Endothelial cell of umbilical vein (primary cell): ENCODE measurements at regions not wholly inside any gene's neighbourhood (a gene's known extent, or its start where the extent isn't known, plus 50 kb on each side); places are given as distances from the start of the nearest gene placed in this dataset.

ENCODE experiments used
- BruUV-seq: library from RNA; stranded (reverse); fragments of 400-500 nt; replicated peaks from 2 replicates; lab custom pipeline; 2021; lab: Mats Ljungman, UMichigan
- CTCF ChIA-PET: fragments of 300-600, 350-600 bp; sonication (Branson Sonifier 250); formaldehyde crosslinking; loops from one replicate; lab custom pipeline; 2021; ENCODE audit warnings: antibody characterized with exemption, inconsistent platforms; lab: Charles Lee
- POLR2A ChIA-PET: fragments of 300-600, 350-600 bp; sonication (Branson Sonifier 250); formaldehyde crosslinking; loops from one replicate; lab custom pipeline; 2021; ENCODE audit warnings: antibody characterized with exemption, inconsistent platforms; lab: Charles Lee
- DNase-seq: peaks from one replicate; pipeline ENCODE4 v3.0.0-alpha.2; 2011; ENCODE audit warnings: low read depth, low spot score
- FAIRE-seq: peaks from 2 replicates; lab custom pipeline; 2011; peaks lifted over from hg19 to GRCh38; lab: Jason Lieb, UNC
- H2AFZ ChIP-seq: 2 replicates; pipeline ENCODE4 v1.6.0; 2012; ENCODE audit warnings: low read depth, low read length, control low read depth, inconsistent platforms
- H3K27ac ChIP-seq: 2 replicates; pipeline ENCODE4 v1.5.1; 2011; ENCODE audit warnings: low read depth, mild to moderate bottlenecking, control low read depth, low read length, moderate library complexity; ENCODE audit not compliant: insufficient read depth
- H3K27me3 ChIP-seq, 2 experiments: 2 replicates each; pipeline versions ENCODE4 v1.6.0 to v1.6.1; 2011; ENCODE audit warnings: low read length in 2 of 2, mixed read lengths in 1 of 2; ENCODE audit not compliant: control insufficient read depth in 2 of 2, insufficient read depth in 2 of 2
- H3K36me3 ChIP-seq, 2 experiments: 2 replicates in 1 of 2; 3 replicates in 1 of 2; pipeline ENCODE4 v1.5.1; 2011; ENCODE audit warnings: low read length in 2 of 2, mild to moderate bottlenecking in 1 of 2, moderate library complexity in 1 of 2; ENCODE audit not compliant: control insufficient read depth in 2 of 2, insufficient read depth in 2 of 2; ENCODE audit errors: extremely low read depth in 1 of 2
- H3K4me1 ChIP-seq: 3 replicates; pipeline ENCODE4 v1.5.1; 2011; ENCODE audit warnings: mild to moderate bottlenecking, low read length; ENCODE audit not compliant: control insufficient read depth, insufficient read depth; ENCODE audit errors: extremely low read depth
- H3K4me2 ChIP-seq: 2 replicates; pipeline ENCODE4 v1.6.1; 2011; ENCODE audit warnings: low read length, control low read depth, mixed read lengths; ENCODE audit not compliant: insufficient read depth
- H3K4me3 ChIP-seq, 3 experiments: fragments of 200-600 bp in 1 of 3; sonication (generic), shearing (Covaris generic) in 1 of 3; replicated peaks in 1 of 3; 2 replicates each; pipeline ENCODE4 v1.5.1; 2011 to 2016; ENCODE audit warnings: control low read depth in 3 of 3, low read length in 3 of 3, mild to moderate bottlenecking in 2 of 3, inconsistent platforms in 1 of 3, low read depth in 1 of 3, moderate library complexity in 1 of 3; ENCODE audit not compliant: insufficient read depth in 1 of 3
- H3K79me2 ChIP-seq: 2 replicates; pipeline ENCODE4 v1.6.0; 2012; ENCODE audit warnings: low read length, inconsistent platforms; ENCODE audit not compliant: control insufficient read depth, insufficient read depth
- H3K9ac ChIP-seq: replicated peaks from 2 replicates; pipeline ENCODE3; 2011; ENCODE audit warnings: low read length, control low read depth; ENCODE audit not compliant: insufficient read depth; ENCODE audit errors: extremely low read depth
- H3K9me1 ChIP-seq: replicated peaks from 3 replicates; pipeline ENCODE4 v1.6.0; 2011; ENCODE audit warnings: mild to moderate bottlenecking, low read length; ENCODE audit not compliant: control insufficient read depth, insufficient read depth; ENCODE audit errors: extremely low read depth
- H3K9me3 ChIP-seq: replicated peaks from 2 replicates; pipeline ENCODE4 v1.5.1; 2012; ENCODE audit warnings: low read length, inconsistent platforms; ENCODE audit not compliant: control insufficient read depth, insufficient read depth
- H4K20me1 ChIP-seq: replicated peaks from 2 replicates; pipeline ENCODE3; 2011; ENCODE audit warnings: mild to moderate bottlenecking, low read length; ENCODE audit not compliant: control insufficient read depth, insufficient read depth; ENCODE audit errors: extremely low read depth
- FOS ChIP-seq: IDR thresholded peaks from 2 replicates; pipeline ENCODE4 v1.6.1; 2011; ENCODE audit warnings: mild to moderate bottlenecking, low read length, moderate library complexity, borderline replicate concordance; ENCODE audit not compliant: insufficient read depth
- GATA2 ChIP-seq: IDR thresholded peaks from 2 replicates; pipeline ENCODE4 v1.7.0; 2011; ENCODE audit warnings: low read depth, mild to moderate bottlenecking, moderate library complexity, mixed read lengths, low read length; ENCODE audit not compliant: insufficient read length, insufficient read depth
- MYC ChIP-seq: IDR thresholded peaks from one replicate; pipeline ENCODE4 v1.6.1; 2011; ENCODE audit warnings: mild to moderate bottlenecking, low read depth, low read length
- POLR2A ChIP-seq: IDR thresholded peaks from 2 replicates; pipeline ENCODE4 v1.6.1; 2012; ENCODE audit warnings: low read depth, mild to moderate bottlenecking, control low read depth, low read length
- POLR2AphosphoS5 ChIP-seq: IDR thresholded peaks from 2 replicates; pipeline ENCODE4 v1.6.1; 2012; ENCODE audit warnings: low read depth, mild to moderate bottlenecking, control low read depth, low read length, moderate library complexity; ENCODE audit not compliant: insufficient read depth
- dilution Hi-C: fragments of 300-500 bp; cut with MboI; formaldehyde crosslinking; loops from one replicate; pipeline ENCODE4 v1.15.0; 2019; ENCODE audit warnings: low sequenced_read_pairs; ENCODE audit not compliant: extremely low pct_ligation_motif_present
- intact Hi-C: fragments of 100-400 bp; cut with micrococcal nuclease; formaldehyde crosslinking; loops from one replicate; pipeline ENCODE4 v1.10.0; 2022
- TF ChIP-seq, protein P1 (sequence below), 2 donors: IDR thresholded peaks; 1 replicate in 1 of 2; 2 replicates in 1 of 2; pipeline ENCODE4 v1.5.1; 2011; ENCODE audit warnings: low read length in 2 of 2, mild to moderate bottlenecking in 2 of 2, moderate library complexity in 2 of 2, control low read depth in 1 of 2, inconsistent platforms in 1 of 2, low read depth in 1 of 2; ENCODE audit not compliant: insufficient read depth in 1 of 2; ENCODE audit errors: extremely low read depth in 1 of 2
- TF ChIP-seq, protein P2 (sequence below): IDR thresholded peaks from 2 replicates; pipeline ENCODE4 v1.6.1; 2011; ENCODE audit not compliant: insufficient read depth, insufficient read length

GRCh38 chr22:27124351-27124966 lies 467.1 kb downstream of the MIAT start:
- dilution Hi-C loops = no loop called here
- Histone ChIP-seq H3K27ac (no peak overlapping the region), H3K79me2 (no peaks in the 10 kb centered on the region), H3K9ac (no peak overlapping the region), H3K36me3 (no peaks in the 10 kb centered on the region), H3K4me3 (no peak overlapping the region), H3K9me1 (no peaks in the 10 kb centered on the region), H3K4me1 (no peaks in the 10 kb centered on the region), H3K9me3 (no peaks in the 10 kb centered on the region), H4K20me1 (no peaks in the 10 kb centered on the region), H3K27me3 (no peaks in the 10 kb centered on the region), H2AFZ (no peak overlapping the region), H3K4me2 (no peak overlapping the region)
- TF ChIP-seq, protein P1, sequence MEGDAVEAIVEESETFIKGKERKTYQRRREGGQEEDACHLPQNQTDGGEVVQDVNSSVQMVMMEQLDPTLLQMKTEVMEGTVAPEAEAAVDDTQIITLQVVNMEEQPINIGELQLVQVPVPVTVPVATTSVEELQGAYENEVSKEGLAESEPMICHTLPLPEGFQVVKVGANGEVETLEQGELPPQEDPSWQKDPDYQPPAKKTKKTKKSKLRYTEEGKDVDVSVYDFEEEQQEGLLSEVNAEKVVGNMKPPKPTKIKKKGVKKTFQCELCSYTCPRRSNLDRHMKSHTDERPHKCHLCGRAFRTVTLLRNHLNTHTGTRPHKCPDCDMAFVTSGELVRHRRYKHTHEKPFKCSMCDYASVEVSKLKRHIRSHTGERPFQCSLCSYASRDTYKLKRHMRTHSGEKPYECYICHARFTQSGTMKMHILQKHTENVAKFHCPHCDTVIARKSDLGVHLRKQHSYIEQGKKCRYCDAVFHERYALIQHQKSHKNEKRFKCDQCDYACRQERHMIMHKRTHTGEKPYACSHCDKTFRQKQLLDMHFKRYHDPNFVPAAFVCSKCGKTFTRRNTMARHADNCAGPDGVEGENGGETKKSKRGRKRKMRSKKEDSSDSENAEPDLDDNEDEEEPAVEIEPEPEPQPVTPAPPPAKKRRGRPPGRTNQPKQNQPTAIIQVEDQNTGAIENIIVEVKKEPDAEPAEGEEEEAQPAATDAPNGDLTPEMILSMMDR (IDR thresholded peaks at IDR 0.05; ENCODE audit: extremely low read depth in 1 of 2, insufficient read depth in 1 of 2, low read depth in 1 of 2, low read length in 2 of 2) = no peak
- TF ChIP-seq POLR2A = no peak
- TF ChIP-seq, protein P2, sequence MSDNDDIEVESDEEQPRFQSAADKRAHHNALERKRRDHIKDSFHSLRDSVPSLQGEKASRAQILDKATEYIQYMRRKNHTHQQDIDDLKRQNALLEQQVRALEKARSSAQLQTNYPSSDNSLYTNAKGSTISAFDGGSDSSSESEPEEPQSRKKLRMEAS = no peak
- TF ChIP-seq GATA2 = no peak
- TF ChIP-seq POLR2AphosphoS5 = no peak
- TF ChIP-seq FOS = no peak
- no peak for TF ChIP-seq MYC
- intact Hi-C loops = no loop called here
- no peak for DNase-seq
- ChIA-PET POLR2A (no interaction called here), CTCF (interaction anchor here (1.2 kb wide), 1 partner anchor 10 kb away, joined by 3 read pairs; no protein-coding TSS in a partner anchor)
- BruUV-seq = no TSS peak
- FAIRE-seq = no peak
